ENCODE measurements at regions not wholly inside any gene's neighbourhood (a gene's known extent, or its start where the extent isn't known, plus 50 kb on each side); places are given as distances from the start of the nearest gene placed in this dataset.
"Not testable (repeated sequence)": the region's sequence is repeated elsewhere in the genome, so short reads cannot be mapped to it uniquely, and the experiment has no call there.

DNA sequence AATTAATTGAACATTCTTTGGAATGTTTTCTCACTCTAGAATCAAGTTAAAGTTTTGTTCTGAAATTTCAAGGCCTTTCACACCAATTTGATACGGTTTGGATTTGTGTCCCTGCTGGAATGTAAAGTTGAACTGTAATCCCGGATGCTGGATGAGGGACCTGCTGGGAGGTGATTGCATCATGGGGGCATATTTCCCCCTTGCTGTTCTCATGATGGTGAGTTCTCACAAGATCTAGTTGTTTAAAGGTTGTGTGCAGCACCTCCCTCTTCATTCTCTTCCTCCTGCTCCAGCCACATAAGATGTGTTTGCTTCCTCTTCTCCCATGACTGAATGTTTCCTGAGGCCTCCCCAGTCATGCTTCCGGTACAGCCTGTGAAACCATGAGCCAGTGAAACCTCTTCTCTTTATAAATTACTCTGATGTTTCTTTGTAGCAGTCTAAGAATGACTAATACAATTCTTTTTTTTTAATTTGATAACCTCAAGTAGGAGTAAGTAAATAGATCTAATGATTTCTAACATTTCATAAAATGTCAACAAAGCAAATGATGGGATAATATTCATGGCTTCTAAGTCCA, 144.2 kb upstream of the CDH7 start:
- Mint-ChIP-seq H3K4me1 (no peaks in the 10 kb centered on the region), H3K36me3 (no peaks in the 10 kb centered on the region), H3K9me3 (peaks cover 2 to 18% (median 8%) of the 10 kb centered on the region in 8 donors), H3K4me3 (no peak overlapping the region), H3K27ac (no peak overlapping the region), H3K27me3 (no peaks in the 10 kb centered on the region)
- CTCF ChIA-PET (ENCODE audit: partially characterized antibody), result no interaction called here
- Histone ChIP-seq H3K27ac (ENCODE audit: low read depth, low read length) (no peak overlapping the region), H3K27me3 (ENCODE audit: insufficient read depth, low read length) (no peaks in the 10 kb centered on the region), H3K4me1 (ENCODE audit: insufficient read depth, low read length) (no peaks in the 10 kb centered on the region), H3K4me3 (ENCODE audit: low read length in 2 of 2) (no peak overlapping the region), H3K36me3 (ENCODE audit: insufficient read depth, low read length) (no peaks in the 10 kb centered on the region), H3K9me3 (ENCODE audit: control insufficient read depth in 1 of 2, low read length in 2 of 2) (no peaks in the 10 kb centered on the region)
- POLR2A ChIA-PET (ENCODE audit: partially characterized antibody), result no interaction called here
- intact Hi-C loops (cut with micrococcal nuclease), result no loop called here
- no peak for DNase-seq

DNA sequence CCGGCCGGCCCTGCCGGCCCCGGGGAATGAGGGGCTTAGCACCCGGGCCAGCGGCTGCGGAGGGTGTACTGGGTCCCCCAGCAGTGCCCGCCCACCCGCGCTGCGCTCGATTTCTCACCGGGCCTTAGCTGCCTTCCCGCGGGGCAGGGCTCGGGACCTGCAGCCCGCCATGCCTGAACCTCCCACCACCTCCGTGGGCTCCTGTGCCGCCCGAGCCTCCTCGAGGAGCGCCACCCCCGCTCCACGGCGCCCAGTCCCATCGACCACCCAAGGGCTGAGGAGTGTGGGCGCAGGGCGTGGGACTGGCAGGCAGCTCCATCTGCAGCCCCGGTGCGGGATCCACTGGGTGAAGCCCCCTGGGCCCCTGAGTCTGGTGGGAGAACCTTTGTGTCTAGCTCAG, 145.5 kb upstream of the CDH7 start:
- H3K4me1 Mint-ChIP-seq; H3K4me3 ChIP-seq (ENCODE audit: low read length in 2 of 2); CTCF ChIA-PET (ENCODE audit: partially characterized antibody); H3K4me3 Mint-ChIP-seq; H3K27me3 Mint-ChIP-seq; DNase-seq; H3K4me1 ChIP-seq (ENCODE audit: insufficient read depth, low read length); intact Hi-C loops (cut with micrococcal nuclease); H3K27me3 ChIP-seq (ENCODE audit: insufficient read depth, low read length); H3K27ac ChIP-seq (ENCODE audit: low read depth, low read length); H3K36me3 Mint-ChIP-seq; H3K9me3 ChIP-seq (ENCODE audit: control insufficient read depth in 1 of 2, low read length in 2 of 2); H3K27ac Mint-ChIP-seq; POLR2A ChIA-PET (ENCODE audit: partially characterized antibody); H3K36me3 ChIP-seq (ENCODE audit: insufficient read depth, low read length): not testable (repeated sequence)
- peaks cover 2 to 18% (median 8%) of the 10 kb centered on the region in 8 donors for H3K9me3 Mint-ChIP-seq

GRCh38 chr18:65601775-65602174, 149.0 kb upstream of the CDH7 start:
- ChIA-PET POLR2A (ENCODE audit: partially characterized antibody) (no interaction called here), CTCF (ENCODE audit: partially characterized antibody) (no interaction called here)
- Mint-ChIP-seq H3K4me1 (no peaks in the 10 kb centered on the region), H3K27ac (no peak overlapping the region), H3K27me3 (no peaks in the 10 kb centered on the region), H3K4me3 (no peak overlapping the region), H3K36me3 (no peaks in the 10 kb centered on the region), H3K9me3 (peaks cover 0 to 13% (median 7%) of the 10 kb centered on the region in 8 donors)
- no peaks in the 10 kb centered on the region for H3K36me3 ChIP-seq (ENCODE audit: insufficient read depth, low read length)
- no peak for DNase-seq
- no peak overlapping the region for H3K4me3 ChIP-seq (ENCODE audit: low read length in 2 of 2)
- intact Hi-C loops (cut with micrococcal nuclease), result no loop called here
- no peaks in the 10 kb centered on the region for H3K9me3 ChIP-seq (ENCODE audit: control insufficient read depth in 1 of 2, low read length in 2 of 2)
- H3K27ac ChIP-seq (ENCODE audit: low read depth, low read length), result no peak overlapping the region
- H3K27me3 ChIP-seq (ENCODE audit: insufficient read depth, low read length), result no peaks in the 10 kb centered on the region
- H3K4me1 ChIP-seq (ENCODE audit: insufficient read depth, low read length), result no peaks in the 10 kb centered on the region

DNA sequence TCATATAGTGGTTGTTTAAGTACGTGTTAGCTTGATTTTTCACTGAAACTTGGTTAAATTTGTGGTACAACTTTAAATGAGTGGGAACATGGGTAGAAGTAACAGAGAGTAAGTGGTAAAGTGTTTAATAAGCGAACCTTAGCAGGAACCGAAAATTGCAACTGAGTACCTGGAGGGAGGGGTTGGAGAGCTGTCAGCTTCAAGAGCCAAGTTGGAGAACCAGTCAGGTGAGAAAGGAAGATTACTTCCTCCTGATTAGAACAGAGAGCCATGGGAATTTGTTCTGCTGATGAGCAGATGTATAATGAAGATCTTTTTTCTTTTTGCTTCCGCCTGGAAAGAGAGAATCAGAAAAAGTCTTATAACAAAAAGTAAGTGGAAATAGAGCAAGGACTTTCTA, 158.4 kb upstream of the CDH7 start:
- H3K9me3 Mint-ChIP-seq, result peaks cover 2 to 18% (median 8%) of the 10 kb centered on the region in 8 donors
- no peaks in the 10 kb centered on the region for H3K9me3 ChIP-seq (ENCODE audit: control insufficient read depth in 1 of 2, low read length in 2 of 2)
- no peaks in the 10 kb centered on the region for H3K36me3 ChIP-seq (ENCODE audit: insufficient read depth, low read length)
- no peak overlapping the region for H3K27ac ChIP-seq (ENCODE audit: low read depth, low read length)
- no peak overlapping the region for H3K4me3 ChIP-seq (ENCODE audit: low read length in 2 of 2)
- ChIA-PET CTCF (ENCODE audit: partially characterized antibody) (no interaction called here), POLR2A (ENCODE audit: partially characterized antibody) (no interaction called here)
- H3K4me3 Mint-ChIP-seq, result no peak overlapping the region
- H3K27ac Mint-ChIP-seq, result no peak overlapping the region
- no peaks in the 10 kb centered on the region for H3K36me3 Mint-ChIP-seq
- no peaks in the 10 kb centered on the region for H3K4me1 Mint-ChIP-seq
- H3K27me3 Mint-ChIP-seq, result no peaks in the 10 kb centered on the region
- no peaks in the 10 kb centered on the region for H3K4me1 ChIP-seq (ENCODE audit: insufficient read depth, low read length)
- intact Hi-C loops (cut with micrococcal nuclease), result no loop called here
- DNase-seq, result no peak
- H3K27me3 ChIP-seq (ENCODE audit: insufficient read depth, low read length), result no peaks in the 10 kb centered on the region

DNA sequence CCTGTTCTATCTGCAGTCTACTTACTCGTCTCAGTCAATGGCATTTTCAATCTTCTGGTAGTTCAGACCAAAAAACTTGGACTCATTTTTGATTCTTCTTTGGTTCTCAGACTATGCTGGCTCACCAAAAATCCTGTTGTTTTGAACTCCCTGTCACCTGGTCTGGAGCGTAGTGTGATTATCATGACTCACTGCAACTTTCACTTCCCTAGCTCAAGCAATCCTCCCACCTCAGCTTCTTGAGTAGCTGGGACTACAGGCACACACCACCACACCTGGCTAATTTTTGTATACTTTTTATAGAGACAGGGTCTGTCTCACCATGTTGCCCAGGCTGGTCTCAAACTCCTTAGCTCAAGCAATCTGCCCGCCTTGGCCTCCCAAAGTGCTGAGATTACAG, 163.3 kb upstream of the CDH7 start:
- DNase-seq, result no peak
- H3K4me1 ChIP-seq (ENCODE audit: insufficient read depth, low read length), result no peaks in the 10 kb centered on the region
- no peaks in the 10 kb centered on the region for H3K9me3 ChIP-seq (ENCODE audit: control insufficient read depth in 1 of 2, low read length in 2 of 2)
- H3K36me3 ChIP-seq (ENCODE audit: insufficient read depth, low read length), result no peaks in the 10 kb centered on the region
- H3K27me3 ChIP-seq (ENCODE audit: insufficient read depth, low read length), result no peaks in the 10 kb centered on the region
- no peaks in the 10 kb centered on the region for H3K27me3 Mint-ChIP-seq
- CTCF ChIA-PET (ENCODE audit: partially characterized antibody), result no interaction called here
- no peaks in the 10 kb centered on the region for H3K36me3 Mint-ChIP-seq
- H3K9me3 Mint-ChIP-seq, result peaks cover under 1 to 23% (median 13%) of the 10 kb centered on the region in 8 donors
- intact Hi-C loops (cut with micrococcal nuclease), result no loop called here
- POLR2A ChIA-PET (ENCODE audit: partially characterized antibody), result no interaction called here
- H3K27ac ChIP-seq (ENCODE audit: low read depth, low read length), result no peak overlapping the region
- H3K27ac Mint-ChIP-seq, result no peak overlapping the region
- H3K4me3 Mint-ChIP-seq, result no peak overlapping the region
- no peak overlapping the region for H3K4me3 ChIP-seq (ENCODE audit: low read length in 2 of 2)
- H3K4me1 Mint-ChIP-seq, result no peaks in the 10 kb centered on the region

GRCh38 chr18:65582094-65582493, 168.7 kb upstream of the CDH7 start:
- POLR2A ChIA-PET (ENCODE audit: partially characterized antibody), result not testable (repeated sequence)

DNA sequence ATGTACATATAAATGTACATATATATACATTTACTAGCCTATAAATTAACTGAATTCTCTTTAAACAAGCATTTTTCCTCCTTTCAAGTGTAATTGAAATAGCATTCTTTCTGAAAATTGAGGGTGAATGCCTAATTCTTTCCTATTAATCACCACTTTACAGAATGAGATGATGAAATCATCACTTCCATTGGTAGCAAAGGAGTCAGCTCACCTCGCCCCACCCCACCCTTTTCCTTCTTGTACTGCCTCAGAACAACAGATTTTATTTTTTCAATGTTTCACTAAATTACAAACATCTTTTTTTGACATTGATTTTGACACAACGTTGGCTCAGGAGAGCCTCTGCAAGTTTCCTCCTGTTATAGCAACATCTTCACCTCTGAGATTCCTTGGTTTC, 181.9 kb upstream of the CDH7 start:
- ChIA-PET CTCF (ENCODE audit: partially characterized antibody) (no interaction called here), POLR2A (ENCODE audit: partially characterized antibody) (no interaction called here)
- H3K36me3 ChIP-seq (ENCODE audit: insufficient read depth, low read length), result no peaks in the 10 kb centered on the region
- intact Hi-C loops (cut with micrococcal nuclease), result no loop called here
- Mint-ChIP-seq H3K9me3 (peaks cover 0 to 8% (median 1%) of the 10 kb centered on the region in 8 donors), H3K4me1 (no peaks in the 10 kb centered on the region), H3K27me3 (no peaks in the 10 kb centered on the region), H3K4me3 (no peak overlapping the region), H3K36me3 (no peaks in the 10 kb centered on the region), H3K27ac (no peak overlapping the region)
- H3K27me3 ChIP-seq (ENCODE audit: insufficient read depth, low read length), result no peaks in the 10 kb centered on the region
- no peak overlapping the region for H3K27ac ChIP-seq (ENCODE audit: low read depth, low read length)
- no peaks in the 10 kb centered on the region for H3K9me3 ChIP-seq (ENCODE audit: control insufficient read depth in 1 of 2, low read length in 2 of 2)
- H3K4me3 ChIP-seq (ENCODE audit: low read length in 2 of 2), result no peak overlapping the region
- H3K4me1 ChIP-seq (ENCODE audit: insufficient read depth, low read length), result no peaks in the 10 kb centered on the region
- DNase-seq, result no peak

More at GRCh38 chr18:65582094-65582493, 168.7 kb upstream of the CDH7 start:
- H3K27me3 ChIP-seq (ENCODE audit: insufficient read depth, low read length); H3K27ac ChIP-seq (ENCODE audit: low read depth, low read length); H3K27ac Mint-ChIP-seq; H3K4me3 ChIP-seq (ENCODE audit: low read length in 2 of 2); H3K4me1 Mint-ChIP-seq; intact Hi-C loops (cut with micrococcal nuclease); H3K27me3 Mint-ChIP-seq; H3K9me3 ChIP-seq (ENCODE audit: control insufficient read depth in 1 of 2, low read length in 2 of 2); H3K36me3 ChIP-seq (ENCODE audit: insufficient read depth, low read length); DNase-seq; H3K36me3 Mint-ChIP-seq; CTCF ChIA-PET (ENCODE audit: partially characterized antibody); H3K4me3 Mint-ChIP-seq; H3K4me1 ChIP-seq (ENCODE audit: insufficient read depth, low read length): not testable (repeated sequence)
- peaks cover 3 to 15% (median 8%) of the 10 kb centered on the region in 8 donors for H3K9me3 Mint-ChIP-seq

GRCh38 chr18:65567372-65567771, 183.4 kb upstream of the CDH7 start:
- no peak overlapping the region for H3K4me3 Mint-ChIP-seq
- Histone ChIP-seq H3K4me3 (ENCODE audit: low read length in 2 of 2) (no peak overlapping the region), H3K4me1 (ENCODE audit: insufficient read depth, low read length) (no peaks in the 10 kb centered on the region), H3K27me3 (ENCODE audit: insufficient read depth, low read length) (no peaks in the 10 kb centered on the region), H3K9me3 (ENCODE audit: control insufficient read depth in 1 of 2, low read length in 2 of 2) (no peaks in the 10 kb centered on the region), H3K27ac (ENCODE audit: low read depth, low read length) (no peak overlapping the region), H3K36me3 (ENCODE audit: insufficient read depth, low read length) (no peaks in the 10 kb centered on the region)
- no peaks in the 10 kb centered on the region for H3K4me1 Mint-ChIP-seq
- H3K27ac Mint-ChIP-seq, result no peak overlapping the region
- intact Hi-C loops (cut with micrococcal nuclease), result loop anchor here (2.0 kb wide), 1 partner anchor 43 kb away; no protein-coding TSS in a partner anchor
- H3K27me3 Mint-ChIP-seq, result no peaks in the 10 kb centered on the region
- H3K9me3 Mint-ChIP-seq, result peaks cover 0 to 10% (median 1%) of the 10 kb centered on the region in 8 donors
- ChIA-PET CTCF (ENCODE audit: partially characterized antibody) (no interaction called here), POLR2A (ENCODE audit: partially characterized antibody) (no interaction called here)
- no peak for DNase-seq
- no peaks in the 10 kb centered on the region for H3K36me3 Mint-ChIP-seq
